Body of pancreas (tissue), 4 donors: ENCODE measurements at regions not wholly inside any gene's neighbourhood (a gene's known extent, or its start where the extent isn't known, plus 50 kb on each side); places are given as distances from the start of the nearest gene placed in this dataset.

ENCODE experiments used
- ATAC-seq: fragments of 150-250 bp; one replicate; pipeline ENCODE4 v1.9.1; 2016
- DNase-seq, 4 donors: peaks; one replicate each; pipeline ENCODE4 v3.0.0-alpha.2; 2019
- H3K27ac ChIP-seq, 4 donors: fragments of 200-600 bp; sonication (generic); 1 replicate in 3 of 4; 2 replicates in 1 of 4; pipeline versions ENCODE4 v1.5.1 to v1.6.1; 2016 to 2019; ENCODE audit warnings: mild to moderate bottlenecking in 1 of 4, mixed read lengths in 1 of 4, moderate library complexity in 1 of 4
- H3K27me3 ChIP-seq, 2 donors: fragments of 200-600 bp; sonication (generic); one replicate each; pipeline ENCODE4 v1.6.0; 2016; ENCODE audit warnings: mild to moderate bottlenecking in 1 of 2
- H3K36me3 ChIP-seq, 2 donors: fragments of 200-600 bp; sonication (generic); replicated peaks in 1 of 2; 2 replicates each; pipeline ENCODE4 v1.5.1; 2016; ENCODE audit warnings: low read depth in 2 of 2; ENCODE audit not compliant: insufficient read depth in 1 of 2
- H3K4me1 ChIP-seq: fragments of 200-600 bp; sonication (generic); one replicate; pipeline ENCODE4 v1.6.0; 2016
- H3K4me3 ChIP-seq, 2 donors: fragments of 200-600 bp; sonication (generic); 1 replicate in 1 of 2; 2 replicates in 1 of 2; pipeline ENCODE4 v1.5.1; 2016 to 2019
- H3K9me3 ChIP-seq, 3 donors: fragments of 200-600 bp; sonication (generic); 1 replicate in 2 of 3; 2 replicates in 1 of 3; pipeline ENCODE4 v1.5.1; 2016
- POLR2A ChIP-seq, 3 donors: fragments of 450-650 bp; IDR thresholded peaks; one replicate each; pipeline ENCODE4 v1.6.1; 2016; ENCODE audit warnings: antibody characterized with exemption in 3 of 3, mild to moderate bottlenecking in 2 of 3
- WGBS, 2 donors: methylation state at CpG; one replicate each; pipeline ENCODE4 v1.1.5; 2017; 5-methylcytosine and 5-hydroxymethylcytosine counted together
- intact Hi-C: fragments of 100-400 bp; cut with DNase I; formaldehyde crosslinking; loops from one replicate; pipeline ENCODE4 v1.15.1; 2023
- TF ChIP-seq, protein P1 (sequence below), 7 experiments: fragments of 450-650 bp in 4 of 7; fragments of 200-600 bp in 3 of 7; sonication (generic) in 3 of 7; IDR thresholded peaks; one replicate each; pipeline ENCODE4 v1.5.1; 2016 to 2019; ENCODE audit warnings: antibody characterized with exemption in 7 of 7

DNA sequence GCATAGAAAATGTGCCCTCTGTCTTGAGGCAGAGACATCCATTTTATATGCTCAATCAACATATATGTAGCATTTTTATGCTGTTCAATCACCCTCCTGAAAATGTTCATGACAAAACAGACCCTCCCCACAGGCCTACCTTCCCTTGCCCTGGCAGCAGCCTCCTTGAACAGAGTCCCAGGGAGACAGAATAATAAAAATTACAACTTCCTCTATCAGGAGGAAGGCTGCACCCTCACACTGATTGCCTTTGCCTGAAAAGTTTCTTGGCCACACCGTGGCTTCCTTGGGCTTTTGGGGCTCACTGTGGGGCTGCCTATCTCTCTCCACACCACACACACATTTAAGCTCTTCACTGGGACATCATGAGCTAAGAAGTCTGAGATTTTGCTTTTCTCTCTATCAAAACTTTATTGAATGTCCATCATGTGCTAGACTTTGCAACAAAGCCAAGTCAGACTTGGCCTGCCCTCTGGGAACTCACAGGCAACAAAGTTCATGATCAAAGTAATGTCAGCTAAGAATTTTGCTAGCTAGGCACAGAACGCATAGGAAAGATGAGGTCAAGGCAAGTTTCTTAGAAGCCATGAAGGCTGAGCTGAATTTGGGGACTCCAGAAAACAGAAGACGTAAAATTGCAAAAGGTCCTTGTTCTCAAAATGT, 101.6 kb downstream of the BCL2L11 start:
- Histone ChIP-seq H3K9me3 (no peaks in the 10 kb centered on the region), H3K27me3 (no peaks in the 10 kb centered on the region), H3K27ac (no peak overlapping the region), H3K36me3 (no peaks in the 10 kb centered on the region), H3K4me1 (peaks cover 1% of the 10 kb centered on the region), H3K4me3 (no peak overlapping the region)
- ATAC-seq (no peak), DNase-seq (no peak)
- TF ChIP-seq POLR2A (IDR thresholded peaks at IDR 0.05): no peak
- TF ChIP-seq, protein P1, sequence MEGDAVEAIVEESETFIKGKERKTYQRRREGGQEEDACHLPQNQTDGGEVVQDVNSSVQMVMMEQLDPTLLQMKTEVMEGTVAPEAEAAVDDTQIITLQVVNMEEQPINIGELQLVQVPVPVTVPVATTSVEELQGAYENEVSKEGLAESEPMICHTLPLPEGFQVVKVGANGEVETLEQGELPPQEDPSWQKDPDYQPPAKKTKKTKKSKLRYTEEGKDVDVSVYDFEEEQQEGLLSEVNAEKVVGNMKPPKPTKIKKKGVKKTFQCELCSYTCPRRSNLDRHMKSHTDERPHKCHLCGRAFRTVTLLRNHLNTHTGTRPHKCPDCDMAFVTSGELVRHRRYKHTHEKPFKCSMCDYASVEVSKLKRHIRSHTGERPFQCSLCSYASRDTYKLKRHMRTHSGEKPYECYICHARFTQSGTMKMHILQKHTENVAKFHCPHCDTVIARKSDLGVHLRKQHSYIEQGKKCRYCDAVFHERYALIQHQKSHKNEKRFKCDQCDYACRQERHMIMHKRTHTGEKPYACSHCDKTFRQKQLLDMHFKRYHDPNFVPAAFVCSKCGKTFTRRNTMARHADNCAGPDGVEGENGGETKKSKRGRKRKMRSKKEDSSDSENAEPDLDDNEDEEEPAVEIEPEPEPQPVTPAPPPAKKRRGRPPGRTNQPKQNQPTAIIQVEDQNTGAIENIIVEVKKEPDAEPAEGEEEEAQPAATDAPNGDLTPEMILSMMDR (IDR thresholded peaks at IDR 0.05): no peak
- intact Hi-C loops: no loop called here
- 84 to 88% methylated on average over 3 of the region's 3 CpGs for WGBS, 2 donors

DNA sequence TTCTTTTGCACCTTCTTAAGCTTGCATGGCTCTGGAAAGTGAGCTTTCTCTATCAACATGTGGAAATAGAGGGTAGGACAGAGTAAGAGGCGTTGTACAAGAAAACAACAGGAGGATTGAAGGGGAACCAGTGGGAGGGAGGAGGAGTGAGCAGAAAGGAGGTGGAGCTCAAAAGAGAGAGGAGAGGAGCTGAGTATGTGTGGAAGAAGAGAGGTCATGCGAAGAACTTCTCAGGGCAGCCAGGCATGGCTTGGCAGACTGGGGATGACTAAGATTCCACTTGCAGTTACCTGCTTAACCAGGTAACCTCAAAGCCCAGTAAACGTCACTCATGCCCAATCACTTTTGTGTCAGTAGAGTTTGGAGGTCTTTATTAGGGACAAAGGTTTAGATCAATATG, 105.1 kb downstream of the BCL2L11 start:
- no peaks in the 10 kb centered on the region for H3K27me3 ChIP-seq
- H3K9me3 ChIP-seq: no peaks in the 10 kb centered on the region
- no peak overlapping the region for H3K27ac ChIP-seq
- ATAC-seq (no peak), DNase-seq (no peak)
- no peaks in the 10 kb centered on the region for H3K36me3 ChIP-seq
- no peak for TF ChIP-seq POLR2A (IDR thresholded peaks at IDR 0.05)
- TF ChIP-seq, protein P1 (IDR thresholded peaks at IDR 0.05): no peak
- no peaks in the 10 kb centered on the region for H3K4me1 ChIP-seq
- WGBS, 2 donors: 81 to 93% methylated on average over 3 of the region's 3 CpGs
- intact Hi-C loops: no loop called here
- H3K4me3 ChIP-seq: no peak overlapping the region

DNA sequence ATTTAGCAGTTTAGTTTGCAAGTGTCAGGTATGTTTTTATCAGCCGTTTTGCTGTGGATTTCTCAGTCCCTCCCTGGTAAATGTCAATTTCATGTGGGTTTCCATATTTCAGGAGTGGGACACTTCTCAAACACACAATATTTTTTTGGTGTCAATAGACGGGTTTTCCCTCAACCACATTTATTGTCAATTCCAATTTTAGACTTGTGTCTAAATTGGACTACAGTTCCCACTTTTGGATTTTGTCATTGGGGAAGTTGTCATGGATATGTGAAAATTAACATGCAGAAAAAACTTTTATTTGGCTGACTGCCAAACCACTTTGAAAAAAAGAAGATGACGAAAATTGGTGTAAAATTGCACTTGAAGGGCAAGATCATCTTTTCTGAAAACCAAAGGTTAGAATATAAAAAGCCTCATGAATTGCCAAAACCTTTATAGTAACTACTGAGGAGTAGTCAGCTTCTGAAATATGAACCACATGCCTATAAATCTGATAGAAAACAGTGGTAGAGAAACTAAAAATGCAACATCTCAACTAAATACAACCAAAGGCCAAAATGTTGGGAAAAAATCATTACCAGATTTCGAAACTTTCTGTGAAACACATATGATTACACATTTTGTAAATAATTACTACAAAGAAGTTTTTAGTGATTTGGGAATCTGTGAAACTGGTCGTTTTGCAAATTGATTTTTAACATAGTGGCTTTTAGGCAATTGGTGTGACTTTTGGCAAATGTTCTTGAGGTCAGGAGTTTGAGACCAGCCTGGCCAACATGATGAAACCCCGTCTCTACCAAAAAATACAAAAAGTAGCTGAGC, 106.4 kb downstream of the BCL2L11 start:
- no peaks in the 10 kb centered on the region for H3K27me3 ChIP-seq
- 47 to 54% methylated on average over 6 of the region's 6 CpGs for WGBS, 2 donors
- no peaks in the 10 kb centered on the region for H3K4me1 ChIP-seq
- H3K9me3 ChIP-seq: no peaks in the 10 kb centered on the region
- no peak for ATAC-seq
- H3K36me3 ChIP-seq: no peaks in the 10 kb centered on the region
- no peak for DNase-seq
- intact Hi-C loops: no loop called here
- no peak overlapping the region for H3K4me3 ChIP-seq
- TF ChIP-seq POLR2A (IDR thresholded peaks at IDR 0.05): no peak
- TF ChIP-seq, protein P1 (IDR thresholded peaks at IDR 0.05): no peak
- no peak overlapping the region for H3K27ac ChIP-seq

DNA sequence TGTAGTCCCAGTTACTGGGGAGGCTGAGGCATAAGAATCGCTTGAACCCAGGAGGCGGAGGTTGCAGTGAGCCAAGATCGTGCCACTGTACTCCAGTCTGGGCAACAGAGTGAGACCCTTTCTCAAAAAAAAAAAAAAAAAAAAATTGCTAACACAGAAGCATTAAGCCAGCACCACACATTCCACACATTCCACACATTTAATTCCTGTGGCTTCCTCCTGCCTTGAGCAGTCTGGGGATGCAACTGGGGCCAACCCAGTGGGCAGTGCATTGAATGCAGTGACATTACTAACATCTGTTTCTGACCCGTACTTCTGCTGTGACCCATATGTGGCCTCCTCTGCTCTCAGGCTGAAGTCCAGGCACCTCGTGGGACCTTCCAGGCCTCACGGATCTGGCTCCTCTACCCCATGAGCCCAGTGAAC, 107.0 kb downstream of the BCL2L11 start:
- Histone ChIP-seq H3K27ac (no peak overlapping the region), H3K4me1 (no peaks in the 10 kb centered on the region), H3K27me3 (no peaks in the 10 kb centered on the region), H3K4me3 (no peak overlapping the region), H3K9me3 (no peaks in the 10 kb centered on the region), H3K36me3 (no peaks in the 10 kb centered on the region)
- no peak for DNase-seq
- intact Hi-C loops: no loop called here
- ATAC-seq: peak; percentile 40
- 69 to 94% methylated on average over 6 of the region's 6 CpGs for WGBS, 2 donors
- TF ChIP-seq POLR2A (IDR thresholded peaks at IDR 0.05): no peak
- TF ChIP-seq, protein P1 (IDR thresholded peaks at IDR 0.05): no peak
